Nephron (organoid): ENCODE measurements at regions not wholly inside any gene's neighbourhood (a gene's known extent, or its start where the extent isn't known, plus 50 kb on each side); places are given as distances from the start of the nearest gene placed in this dataset.

ENCODE experiments used
- H3K27ac Mint-ChIP-seq, 3 experiments: 2 replicates each; pipeline ENCODE4 v1.8.0; 2020; ENCODE audit warnings: mixed read lengths in 3 of 3, mild to moderate bottlenecking in 2 of 3, moderate library complexity in 1 of 3
- H3K27me3 Mint-ChIP-seq: 2 replicates; pipeline ENCODE4 v1.8.0; 2021; ENCODE audit warnings: low read depth, mild to moderate bottlenecking, moderate library complexity, mixed read lengths
- H3K36me3 Mint-ChIP-seq: 2 replicates; pipeline ENCODE4 v1.8.0; 2020; ENCODE audit warnings: low read depth, mixed read lengths
- H3K4me1 Mint-ChIP-seq: 2 replicates; pipeline ENCODE4 v1.8.0; 2020; ENCODE audit warnings: mixed read lengths
- H3K4me3 Mint-ChIP-seq, 3 experiments: 2 replicates each; pipeline ENCODE4 v1.8.0; 2020; ENCODE audit warnings: mild to moderate bottlenecking in 3 of 3, mixed read lengths in 3 of 3, moderate library complexity in 2 of 3
- H3K9me3 Mint-ChIP-seq: 2 replicates; pipeline ENCODE4 v1.8.0; 2020; ENCODE audit warnings: mixed read lengths
- TF ChIP-seq, protein P1 (sequence below), 3 experiments: fragments of 200-600 bp; sonication (generic); IDR thresholded peaks; one replicate each; pipeline ENCODE4 v1.5.0; 2021; ENCODE audit warnings: antibody characterized with exemption in 3 of 3; ENCODE audit not compliant: unreplicated experiment in 3 of 3

DNA sequence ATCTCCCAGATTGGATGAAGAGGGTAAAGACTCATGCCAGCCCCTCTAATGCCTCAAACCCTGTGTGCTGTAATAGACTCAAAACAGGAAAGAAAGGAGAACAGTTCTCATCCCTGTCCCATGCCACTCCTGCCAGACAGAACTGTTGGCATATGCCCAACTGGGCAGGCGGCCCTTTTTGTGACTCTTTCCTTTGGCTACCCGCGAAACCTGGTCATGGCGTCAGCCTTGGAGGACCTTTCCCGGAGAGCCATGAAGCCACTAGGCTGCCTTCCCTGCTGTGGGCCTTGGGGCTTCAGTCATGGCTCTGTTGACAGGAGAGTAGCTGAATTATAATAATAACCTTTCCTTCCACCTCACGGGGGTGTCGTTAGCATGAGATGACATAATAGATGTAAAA lies 75.9 kb upstream of the SEMA6A start:
- Mint-ChIP-seq H3K9me3 (no peaks in the 10 kb centered on the region), H3K4me3 (no peak overlapping the region), H3K27me3 (no peaks in the 10 kb centered on the region), H3K36me3 (no peaks in the 10 kb centered on the region), H3K4me1 (peaks cover 32% of the 10 kb centered on the region), H3K27ac (no peak overlapping the region)
- TF ChIP-seq, protein P1, sequence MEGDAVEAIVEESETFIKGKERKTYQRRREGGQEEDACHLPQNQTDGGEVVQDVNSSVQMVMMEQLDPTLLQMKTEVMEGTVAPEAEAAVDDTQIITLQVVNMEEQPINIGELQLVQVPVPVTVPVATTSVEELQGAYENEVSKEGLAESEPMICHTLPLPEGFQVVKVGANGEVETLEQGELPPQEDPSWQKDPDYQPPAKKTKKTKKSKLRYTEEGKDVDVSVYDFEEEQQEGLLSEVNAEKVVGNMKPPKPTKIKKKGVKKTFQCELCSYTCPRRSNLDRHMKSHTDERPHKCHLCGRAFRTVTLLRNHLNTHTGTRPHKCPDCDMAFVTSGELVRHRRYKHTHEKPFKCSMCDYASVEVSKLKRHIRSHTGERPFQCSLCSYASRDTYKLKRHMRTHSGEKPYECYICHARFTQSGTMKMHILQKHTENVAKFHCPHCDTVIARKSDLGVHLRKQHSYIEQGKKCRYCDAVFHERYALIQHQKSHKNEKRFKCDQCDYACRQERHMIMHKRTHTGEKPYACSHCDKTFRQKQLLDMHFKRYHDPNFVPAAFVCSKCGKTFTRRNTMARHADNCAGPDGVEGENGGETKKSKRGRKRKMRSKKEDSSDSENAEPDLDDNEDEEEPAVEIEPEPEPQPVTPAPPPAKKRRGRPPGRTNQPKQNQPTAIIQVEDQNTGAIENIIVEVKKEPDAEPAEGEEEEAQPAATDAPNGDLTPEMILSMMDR (IDR thresholded peaks at IDR 0.05; ENCODE audit: unreplicated experiment in 3 of 3): no peak

GRCh38 chr5:116646611-116647289 lies 72.1 kb upstream of the SEMA6A start:
- Mint-ChIP-seq H3K9me3 (no peaks in the 10 kb centered on the region), H3K36me3 (no peaks in the 10 kb centered on the region), H3K27ac (no peak overlapping the region), H3K4me1 (peaks cover 5% of the 10 kb centered on the region), H3K4me3 (no peak overlapping the region), H3K27me3 (peaks cover 5% of the 10 kb centered on the region)
- TF ChIP-seq, protein P1 (IDR thresholded peaks at IDR 0.05; ENCODE audit: unreplicated experiment in 3 of 3): no peak

DNA sequence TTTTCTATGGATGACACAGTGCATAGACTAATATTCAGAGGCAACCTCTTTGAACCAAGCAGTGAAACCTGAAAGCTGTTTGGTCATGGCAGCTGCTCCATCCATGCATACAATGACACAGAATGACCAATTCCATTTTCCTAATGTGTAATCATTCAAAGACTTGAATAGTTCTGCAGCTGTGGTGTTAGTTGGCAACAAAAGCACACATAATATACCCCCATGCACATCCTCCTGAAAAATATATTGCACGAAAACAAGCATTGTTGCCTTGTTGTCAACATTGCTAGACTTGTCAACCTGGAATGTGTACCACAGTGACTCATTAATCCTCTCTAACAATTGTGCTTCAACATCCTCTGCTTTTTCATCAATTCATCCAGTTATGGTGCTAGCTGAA lies 71.0 kb upstream of the SEMA6A start:
- Mint-ChIP-seq H3K27ac (no peak overlapping the region), H3K36me3 (no peaks in the 10 kb centered on the region), H3K9me3 (no peaks in the 10 kb centered on the region), H3K4me1 (no peaks in the 10 kb centered on the region), H3K4me3 (no peak overlapping the region), H3K27me3 (peaks cover 5% of the 10 kb centered on the region)
- TF ChIP-seq, protein P1 (IDR thresholded peaks at IDR 0.05; ENCODE audit: unreplicated experiment in 3 of 3): no peak

DNA sequence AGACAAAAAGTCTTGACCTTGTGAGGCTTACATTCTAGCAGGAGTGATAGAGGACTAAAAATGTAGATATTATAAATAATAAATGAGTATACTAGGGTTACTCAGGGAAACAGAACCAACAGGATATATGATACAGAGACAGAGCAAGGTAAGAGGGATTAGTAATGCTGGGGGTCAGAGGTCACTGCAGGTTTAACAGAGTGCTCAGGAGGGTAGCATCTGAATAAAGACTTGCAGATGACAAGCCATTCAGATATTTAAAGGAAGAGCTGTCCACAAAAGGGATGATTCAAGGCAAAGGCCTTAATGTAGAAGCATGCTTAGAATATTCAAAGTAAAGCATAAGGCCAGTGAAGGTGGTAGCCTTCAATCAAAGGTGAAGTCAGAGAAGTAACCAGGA lies 65.6 kb upstream of the SEMA6A start:
- Mint-ChIP-seq H3K4me3 (no peak overlapping the region), H3K27ac (no peak overlapping the region), H3K4me1 (no peaks in the 10 kb centered on the region), H3K27me3 (peaks cover 5% of the 10 kb centered on the region), H3K9me3 (peaks cover 3% of the 10 kb centered on the region), H3K36me3 (no peaks in the 10 kb centered on the region)
- TF ChIP-seq, protein P1 (IDR thresholded peaks at IDR 0.05; ENCODE audit: unreplicated experiment in 3 of 3): no peak

- H3K4me3 Mint-ChIP-seq: no peak overlapping the region
- TF ChIP-seq, protein P1 (IDR thresholded peaks at IDR 0.05; ENCODE audit: unreplicated experiment in 3 of 3): no peak
- H3K4me1 Mint-ChIP-seq: no peaks in the 10 kb centered on the region
- H3K27me3 Mint-ChIP-seq: no peaks in the 10 kb centered on the region
- no peaks in the 10 kb centered on the region for H3K36me3 Mint-ChIP-seq
- H3K27ac Mint-ChIP-seq: no peak overlapping the region
- peaks cover 3% of the 10 kb centered on the region for H3K9me3 Mint-ChIP-seq
These were observed 62.6 kb upstream of the SEMA6A start for GRCh38 chr5:116637149-116637740.

DNA sequence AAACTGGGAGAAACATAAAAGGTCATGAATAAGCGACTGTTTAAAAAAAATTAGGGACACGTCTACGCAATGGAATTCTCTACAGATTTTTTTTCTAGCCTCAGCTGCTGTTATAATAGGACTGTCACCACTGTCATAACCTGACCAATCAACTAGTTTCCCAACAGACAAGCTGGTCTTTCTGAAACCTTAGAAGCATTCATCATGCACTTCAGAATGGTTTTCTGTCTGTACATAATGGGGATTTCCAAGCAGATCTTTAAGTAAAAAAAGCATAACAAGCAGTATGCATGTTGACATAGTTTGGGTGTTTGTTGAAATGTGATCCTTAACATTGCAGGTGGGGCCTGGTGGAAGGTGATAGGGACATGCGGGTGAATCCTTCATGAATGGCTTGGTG lies 58.3 kb upstream of the SEMA6A start:
- Mint-ChIP-seq H3K4me1 (no peaks in the 10 kb centered on the region), H3K36me3 (no peaks in the 10 kb centered on the region), H3K27me3 (no peaks in the 10 kb centered on the region), H3K9me3 (peaks cover 3% of the 10 kb centered on the region), H3K4me3 (no peak overlapping the region), H3K27ac (no peak overlapping the region)
- TF ChIP-seq, protein P1 (IDR thresholded peaks at IDR 0.05; ENCODE audit: unreplicated experiment in 3 of 3): no peak
